ENCODE measurements at regions not wholly inside any gene's neighbourhood (a gene's known extent, or its start where the extent isn't known, plus 50 kb on each side); places are given as distances from the start of the nearest gene placed in this dataset.

- no peak for DNase-seq (ENCODE audit: low read depth in 2 of 2)
- no peak overlapping the region for H3K4me3 ChIP-seq (replicated peaks in 1 of 2; ENCODE audit: low read depth in 2 of 2, low read length in 2 of 2)
- no peak for TF ChIP-seq CTCF (IDR thresholded peaks at IDR 0.05; ENCODE audit: low read depth, low read length)
Observed at GRCh38 chr16:50928065-50928464, 186.2 kb downstream of the CYLD start.

DNA sequence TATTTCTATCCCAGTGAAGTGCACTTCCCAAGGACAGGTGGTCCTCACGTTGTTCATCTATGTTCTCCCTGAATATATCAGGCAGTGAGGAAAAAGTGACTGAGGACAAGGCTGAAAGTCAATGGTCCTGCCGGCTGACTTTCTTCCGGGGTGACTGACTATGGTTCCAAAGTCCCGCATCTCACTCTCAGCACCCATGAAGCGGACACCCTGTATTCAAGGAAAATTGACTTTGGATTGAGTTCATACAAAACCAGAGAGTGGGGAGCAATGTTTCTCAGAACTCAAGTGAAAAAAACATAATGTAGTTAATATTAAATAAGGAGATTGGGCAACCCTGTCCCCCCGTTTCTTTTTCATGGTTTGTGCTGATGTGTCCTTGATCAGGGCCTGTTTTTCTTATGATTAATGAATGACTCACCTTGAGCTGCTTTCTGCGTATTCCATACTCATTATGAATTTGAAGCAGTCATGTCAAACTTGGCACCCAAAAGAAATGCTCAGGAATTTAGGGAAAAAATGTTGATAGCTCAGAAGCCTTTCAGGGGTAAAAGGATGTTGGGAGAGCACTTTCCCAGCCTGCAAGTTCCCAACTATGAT is 184.0 kb downstream of the CYLD start:
- TF ChIP-seq CTCF (IDR thresholded peaks at IDR 0.05; ENCODE audit: low read depth, low read length): no peak
- no peak overlapping the region for H3K4me3 ChIP-seq (replicated peaks in 1 of 2; ENCODE audit: low read depth in 2 of 2, low read length in 2 of 2)
- peak; percentile 11 to 13 for DNase-seq (ENCODE audit: low read depth in 2 of 2)

GRCh38 chr16:50924759-50925545 is 183.1 kb downstream of the CYLD start:
- no peak for DNase-seq (ENCODE audit: low read depth in 2 of 2)
- no peak for TF ChIP-seq CTCF (IDR thresholded peaks at IDR 0.05; ENCODE audit: low read depth, low read length)
- H3K4me3 ChIP-seq (replicated peaks in 1 of 2; ENCODE audit: low read depth in 2 of 2, low read length in 2 of 2): no peak overlapping the region

- DNase-seq (ENCODE audit: low read depth in 2 of 2): no peak
- TF ChIP-seq CTCF (IDR thresholded peaks at IDR 0.05; ENCODE audit: low read depth, low read length): no peak
Observed at GRCh38 chr16:50917950-50918703, 176.2 kb downstream of the CYLD start.

DNA sequence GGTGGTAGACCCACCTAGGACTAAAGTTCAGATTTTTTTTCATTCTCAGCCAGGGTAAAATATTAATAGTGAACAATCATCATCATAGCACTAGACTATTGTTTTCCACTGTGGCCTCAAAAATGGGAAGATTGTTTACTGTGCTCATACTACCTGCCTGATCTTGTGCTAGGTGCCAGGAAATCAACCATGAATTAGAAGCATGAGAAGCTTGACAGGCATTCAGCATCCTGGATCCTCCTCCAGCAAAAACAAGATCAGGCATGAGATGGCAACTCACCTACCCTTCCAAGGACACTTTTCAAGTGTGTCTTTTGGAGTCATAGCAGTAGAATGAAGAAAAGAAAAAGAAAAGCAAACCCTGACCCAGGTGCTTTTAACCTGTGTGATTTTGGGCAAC is 174.2 kb downstream of the CYLD start:
- H3K4me3 ChIP-seq (replicated peaks in 1 of 2; ENCODE audit: low read depth in 2 of 2, low read length in 2 of 2): no peak overlapping the region
- no peak for DNase-seq (ENCODE audit: low read depth in 2 of 2)
- TF ChIP-seq CTCF (IDR thresholded peaks at IDR 0.05; ENCODE audit: low read depth, low read length): no peak

More at GRCh38 chr16:50917950-50918703, 176.2 kb downstream of the CYLD start:
- H3K4me3 ChIP-seq (replicated peaks in 1 of 2; ENCODE audit: low read depth in 2 of 2, low read length in 2 of 2): no peak overlapping the region

DNA sequence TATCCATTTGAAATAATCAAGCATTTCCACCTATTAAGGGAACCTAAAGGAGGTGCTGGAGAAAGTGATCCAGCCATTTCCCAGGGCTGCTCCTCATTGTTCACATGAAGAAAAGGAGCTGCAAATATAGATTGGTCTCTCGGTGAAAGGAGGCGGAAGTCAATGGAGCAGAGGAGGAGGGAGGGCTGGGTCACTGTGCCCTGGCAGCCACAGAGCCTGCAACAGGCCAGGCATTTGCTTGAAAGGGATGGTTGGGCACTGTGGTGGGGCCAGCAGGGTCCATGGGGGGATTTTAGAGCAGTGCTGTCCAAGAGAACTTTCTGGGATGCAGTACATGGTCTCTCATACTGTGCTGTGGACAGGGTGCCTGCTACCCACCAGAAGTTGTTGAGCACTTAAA is 173.2 kb downstream of the CYLD start:
- no peak for DNase-seq (ENCODE audit: low read depth in 2 of 2)
- no peak for TF ChIP-seq CTCF (IDR thresholded peaks at IDR 0.05; ENCODE audit: low read depth, low read length)
- H3K4me3 ChIP-seq (replicated peaks in 1 of 2; ENCODE audit: low read depth in 2 of 2, low read length in 2 of 2): no peak overlapping the region

Measured in cardiac fibroblast (primary cell).